Limb (tissue), 2 donors: ENCODE measurements at regions not wholly inside any gene's neighbourhood (a gene's known extent, or its start where the extent isn't known, plus 50 kb on each side); places are given as distances from the start of the nearest gene placed in this dataset.
"Not testable (repeated sequence)": the region's sequence is repeated elsewhere in the genome, so short reads cannot be mapped to it uniquely, and the experiment has no call there.

ENCODE experiments used
- DNase-seq, 2 donors: peaks; one replicate each; pipeline ENCODE4 v3.0.0-alpha.2; 2016; ENCODE audit errors: extremely low spot score in 2 of 2

DNA sequence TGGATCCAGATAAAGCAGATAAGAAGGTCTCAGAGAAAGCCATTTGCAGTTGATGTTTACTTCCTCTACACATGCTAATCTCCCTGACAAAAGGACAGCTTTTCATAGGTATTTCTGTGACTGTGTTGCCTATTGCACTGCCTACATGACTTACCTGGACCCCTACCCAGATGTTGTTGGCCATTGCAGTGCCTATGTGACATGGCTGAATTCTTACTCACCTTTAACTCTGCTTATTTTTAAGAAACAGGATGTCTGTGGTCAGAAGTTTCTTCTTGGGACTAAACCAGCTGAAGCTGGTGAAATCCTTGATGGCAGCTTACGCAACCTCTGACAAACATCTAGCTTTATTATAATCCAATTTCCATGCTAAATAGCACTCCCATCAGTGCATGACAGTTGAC lies 50.7 kb downstream of the PPIAL4D start:
- not testable (repeated sequence) for DNase-seq

- not testable (repeated sequence) for DNase-seq
These were observed 52.4 kb downstream of the PPIAL4D start for GRCh38 chr1:145189543-145190030.

- not testable (repeated sequence) for DNase-seq
These were observed 53.0 kb downstream of the PPIAL4D start for GRCh38 chr1:145188869-145189542.

DNA sequence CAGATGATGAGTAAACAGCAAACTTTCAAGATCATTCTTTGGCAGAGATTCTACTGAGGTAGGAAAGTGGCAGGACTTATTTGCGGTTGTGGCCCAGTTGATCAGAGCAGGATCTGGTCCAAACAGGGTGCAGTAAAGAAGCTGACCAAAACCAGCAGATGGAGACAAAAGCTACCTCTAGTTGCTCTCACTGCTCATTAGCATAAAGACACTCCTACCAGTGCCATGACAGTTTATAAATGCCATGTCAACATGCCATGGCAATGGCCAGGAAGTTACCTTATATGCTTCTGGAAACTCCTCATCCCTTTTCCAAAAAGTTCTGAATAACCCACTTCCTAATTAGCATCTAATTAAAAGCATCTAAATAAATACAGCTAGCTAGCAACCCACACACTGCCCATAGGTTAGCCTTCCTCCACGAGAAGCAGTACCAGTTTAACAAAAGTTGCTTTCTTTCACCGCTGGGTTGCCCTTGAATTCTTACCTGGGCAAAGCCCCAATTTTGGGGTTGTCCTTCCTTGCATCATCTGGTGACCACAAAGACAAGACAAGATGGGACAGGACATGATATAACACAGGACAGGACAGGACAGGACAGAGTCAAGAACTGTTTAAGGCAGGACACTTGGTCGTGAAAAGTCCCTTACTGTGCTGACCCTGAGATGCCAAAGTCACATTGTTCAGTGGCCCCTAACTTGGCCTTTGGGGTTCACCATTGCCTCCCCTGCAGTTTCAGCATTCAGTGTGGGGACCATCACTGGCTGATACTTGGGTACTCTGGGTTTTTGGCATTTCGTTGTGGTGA lies 59.2 kb downstream of the PPIAL4D start:
- DNase-seq, result not testable (repeated sequence)

DNA sequence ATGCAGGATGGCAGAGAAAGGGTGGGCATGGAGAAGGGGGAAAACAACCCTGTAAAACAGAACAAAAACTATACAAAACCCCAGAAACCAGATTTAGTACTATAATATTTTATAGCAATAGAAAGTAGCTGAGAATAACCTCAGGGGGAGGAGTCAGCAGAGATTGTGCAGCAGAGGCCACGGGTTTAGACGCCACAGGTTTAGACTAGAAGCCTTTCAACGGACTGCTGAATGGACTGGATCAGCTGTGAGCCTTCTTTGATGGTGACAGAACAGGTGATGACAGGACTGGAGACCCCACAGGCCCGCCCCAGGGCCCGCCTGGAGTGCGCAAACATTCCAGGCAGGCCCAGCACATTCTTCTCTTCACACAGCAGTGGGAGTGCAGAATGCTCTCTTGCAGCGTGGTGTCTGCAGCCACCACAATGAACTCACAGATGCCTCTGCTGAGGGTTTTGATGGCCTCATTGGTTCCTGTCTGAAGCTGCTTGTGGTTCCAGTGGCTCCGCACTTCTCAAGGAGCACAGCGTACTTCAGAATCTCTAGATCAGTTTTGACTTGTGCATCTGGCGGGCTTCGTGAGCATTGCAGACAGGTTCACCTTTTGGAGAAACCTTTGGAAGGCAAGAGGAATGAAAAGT lies 65.6 kb downstream of the PPIAL4D start:
- DNase-seq, result not testable (repeated sequence)

DNA sequence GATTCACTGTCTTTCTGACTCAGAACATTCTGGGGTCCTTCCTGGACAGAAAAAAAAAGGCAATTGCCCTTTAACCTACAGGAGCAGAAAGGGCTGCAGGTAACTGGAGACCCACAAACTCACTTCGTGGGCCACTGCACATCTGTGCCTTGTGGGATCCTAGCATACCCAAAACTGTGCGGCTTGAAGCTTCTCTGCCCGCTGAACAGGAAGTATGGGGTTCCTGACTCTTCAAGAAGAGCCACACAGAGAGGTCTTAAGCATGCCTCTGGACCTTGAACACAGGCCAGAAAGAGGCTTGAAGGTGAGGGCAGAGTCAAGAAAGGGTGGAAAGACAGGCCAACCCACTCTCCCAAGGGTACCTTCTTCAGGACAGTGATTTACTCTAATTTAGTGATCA lies 67.6 kb downstream of the PPIAL4D start:
- DNase-seq, result not testable (repeated sequence)

- DNase-seq, result peak in 1 of 2 donors; percentile 14
These were observed 72.6 kb downstream of the FAM72D start for GRCh38 chr1:145168220-145168848.

GRCh38 chr1:145164360-145164759 lies 68.6 kb downstream of the FAM72D start:
- DNase-seq, result not testable (repeated sequence)
